A673 (cell line): ENCODE measurements at regions not wholly inside any gene's neighbourhood (a gene's known extent, or its start where the extent isn't known, plus 50 kb on each side); places are given as distances from the start of the nearest gene placed in this dataset.

Experiments
- EZH2 ChIP-seq: fragments of 200-600 bp; sonication (generic); IDR thresholded peaks from 2 replicates; pipeline ENCODE4 v1.6.1; 2017; ENCODE audit warnings: borderline replicate concordance, low read depth, mild to moderate bottlenecking, mixed read lengths, antibody characterized with exemption, low read length; ENCODE audit not compliant: poor library complexity, severe bottlenecking
- TF ChIP-seq, protein P1 (sequence below): fragments of 300-800, 200-600 bp; sonication (generic); conservative IDR thresholded peaks from 2 replicates; pipeline ENCODE4 v1.5.1; 2017; ENCODE audit warnings: low read depth, mild to moderate bottlenecking, antibody characterized with exemption, low read length, moderate library complexity, mixed read lengths

DNA sequence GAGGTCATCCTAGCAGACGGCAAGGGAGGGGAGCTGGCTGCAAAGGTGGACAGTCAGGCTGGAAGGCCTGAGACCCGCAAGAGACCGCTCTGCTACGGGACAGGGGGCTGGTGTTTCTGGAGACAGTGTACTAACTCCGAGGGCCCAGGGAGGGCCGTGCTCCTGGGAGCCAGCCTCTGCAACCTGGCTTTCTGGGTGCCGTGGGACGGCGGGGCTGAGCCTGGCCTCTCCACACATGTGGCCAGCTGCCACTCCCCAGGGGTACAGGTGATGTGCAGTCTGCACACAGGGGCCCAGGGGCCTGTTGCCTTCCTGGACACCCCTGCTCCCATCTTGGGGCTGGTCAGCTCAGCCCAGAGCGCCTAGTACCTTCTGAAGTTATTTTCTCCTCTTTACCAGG is 92.2 kb downstream of the MRPL36 start:
- TF ChIP-seq, protein P1, sequence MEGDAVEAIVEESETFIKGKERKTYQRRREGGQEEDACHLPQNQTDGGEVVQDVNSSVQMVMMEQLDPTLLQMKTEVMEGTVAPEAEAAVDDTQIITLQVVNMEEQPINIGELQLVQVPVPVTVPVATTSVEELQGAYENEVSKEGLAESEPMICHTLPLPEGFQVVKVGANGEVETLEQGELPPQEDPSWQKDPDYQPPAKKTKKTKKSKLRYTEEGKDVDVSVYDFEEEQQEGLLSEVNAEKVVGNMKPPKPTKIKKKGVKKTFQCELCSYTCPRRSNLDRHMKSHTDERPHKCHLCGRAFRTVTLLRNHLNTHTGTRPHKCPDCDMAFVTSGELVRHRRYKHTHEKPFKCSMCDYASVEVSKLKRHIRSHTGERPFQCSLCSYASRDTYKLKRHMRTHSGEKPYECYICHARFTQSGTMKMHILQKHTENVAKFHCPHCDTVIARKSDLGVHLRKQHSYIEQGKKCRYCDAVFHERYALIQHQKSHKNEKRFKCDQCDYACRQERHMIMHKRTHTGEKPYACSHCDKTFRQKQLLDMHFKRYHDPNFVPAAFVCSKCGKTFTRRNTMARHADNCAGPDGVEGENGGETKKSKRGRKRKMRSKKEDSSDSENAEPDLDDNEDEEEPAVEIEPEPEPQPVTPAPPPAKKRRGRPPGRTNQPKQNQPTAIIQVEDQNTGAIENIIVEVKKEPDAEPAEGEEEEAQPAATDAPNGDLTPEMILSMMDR: no peak
- no peak for TF ChIP-seq EZH2
